ENCODE measurements at regions not wholly inside any gene's neighbourhood (a gene's known extent, or its start where the extent isn't known, plus 50 kb on each side); places are given as distances from the start of the nearest gene placed in this dataset.

DNA sequence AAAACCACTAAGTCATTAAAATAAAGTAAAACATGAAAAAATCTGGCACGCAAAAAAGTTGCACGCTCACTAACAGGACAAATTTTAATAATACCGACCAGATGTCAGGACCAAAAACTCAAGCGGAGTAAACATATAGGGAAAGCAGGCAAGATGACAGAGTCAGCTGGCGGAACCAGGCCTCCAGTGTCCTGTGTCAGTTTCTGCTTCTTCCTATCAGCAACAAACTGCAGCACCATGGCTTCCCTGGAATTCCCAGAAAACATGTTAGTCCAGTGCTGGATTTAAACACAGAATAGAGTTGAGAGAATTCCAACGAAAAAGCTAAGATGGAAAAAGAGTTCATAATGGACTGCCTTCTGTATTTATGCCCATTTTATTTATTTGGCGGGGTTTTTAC lies 169.1 kb upstream of the ARHGEF26 start:
- no peak for TF ChIP-seq Cebpa-rat (IDR thresholded peaks at IDR 0.05)
- Histone ChIP-seq H4K20me1 (no peaks in the 10 kb centered on the region), H3K27me3 (no peaks in the 10 kb centered on the region), H3K9me3 (replicated peaks in 1 of 11) (peaks cover 0 to 5% (median 0%) of the 10 kb centered on the region in 11 experiments; a peak in 4 of 22 replicates), H3K4me3 (no peak overlapping the region), H3K36me3 (no peaks in the 10 kb centered on the region), H3K27ac (no peak overlapping the region), H3K4me1 (no peaks in the 10 kb centered on the region), H3K4me2 (no peak overlapping the region), H3K9ac (no peak overlapping the region)

DNA sequence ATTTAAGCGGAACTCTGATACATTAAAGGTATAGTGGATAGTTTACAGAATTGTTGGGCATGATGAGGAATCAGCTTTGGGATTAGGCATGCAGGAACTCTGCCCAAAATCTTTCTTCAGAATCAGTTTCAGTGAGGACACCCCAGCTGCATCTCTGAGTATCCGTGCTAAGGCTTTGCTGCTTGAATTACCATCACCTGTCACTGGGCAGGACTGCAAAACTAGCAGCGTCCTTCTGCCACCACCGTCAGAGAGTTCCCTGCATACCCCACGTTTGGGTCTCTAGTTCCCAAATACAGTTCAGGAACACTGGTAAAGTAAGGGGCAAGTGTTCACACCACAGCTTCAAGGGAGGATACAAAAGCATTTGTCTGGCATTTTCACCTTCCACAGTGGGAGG lies 164.6 kb upstream of the ARHGEF26 start:
- no peaks in the 10 kb centered on the region for H4K20me1 ChIP-seq
- no peak overlapping the region for H3K27ac ChIP-seq
- H3K36me3 ChIP-seq = no peaks in the 10 kb centered on the region
- H3K9ac ChIP-seq = no peak overlapping the region
- no peaks in the 10 kb centered on the region for H3K4me1 ChIP-seq
- no peak overlapping the region for H3K4me3 ChIP-seq
- H3K27me3 ChIP-seq = no peaks in the 10 kb centered on the region
- TF ChIP-seq Cebpa-rat (IDR thresholded peaks at IDR 0.05) = no peak
- no peaks in the 10 kb centered on the region for H3K9me3 ChIP-seq (replicated peaks in 1 of 11)
- H3K4me2 ChIP-seq = no peak overlapping the region

DNA sequence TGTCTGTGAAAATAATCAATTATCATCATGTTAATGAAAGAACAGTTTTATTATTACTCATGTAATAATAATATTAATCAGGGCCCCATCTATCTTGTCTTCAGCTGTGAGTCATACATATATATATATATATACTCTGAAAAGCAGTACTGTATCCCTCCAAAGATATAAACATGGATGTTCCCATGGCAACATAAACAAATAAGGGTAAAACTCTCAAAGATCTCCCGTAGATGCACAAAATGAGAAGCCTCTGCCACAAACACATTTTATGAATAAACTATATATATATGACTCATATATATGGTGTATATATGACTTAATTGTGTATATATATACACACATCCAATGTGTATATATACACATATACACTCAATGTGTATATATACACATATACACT lies 163.8 kb upstream of the ARHGEF26 start:
- no peaks in the 10 kb centered on the region for H3K27me3 ChIP-seq
- no peak overlapping the region for H3K4me2 ChIP-seq
- TF ChIP-seq Cebpa-rat (IDR thresholded peaks at IDR 0.05) = no peak
- H3K9me3 ChIP-seq (replicated peaks in 1 of 11) = no peaks in the 10 kb centered on the region
- H3K9ac ChIP-seq = no peak overlapping the region
- H4K20me1 ChIP-seq = no peaks in the 10 kb centered on the region
- no peaks in the 10 kb centered on the region for H3K4me1 ChIP-seq
- no peaks in the 10 kb centered on the region for H3K36me3 ChIP-seq
- no peak overlapping the region for H3K4me3 ChIP-seq
- H3K27ac ChIP-seq = no peak overlapping the region

- H3K36me3 ChIP-seq = no peaks in the 10 kb centered on the region
- H3K4me2 ChIP-seq = no peak overlapping the region
- no peak overlapping the region for H3K4me3 ChIP-seq
- no peaks in the 10 kb centered on the region for H3K9me3 ChIP-seq (replicated peaks in 1 of 11)
- no peaks in the 10 kb centered on the region for H4K20me1 ChIP-seq
- H3K27me3 ChIP-seq = no peaks in the 10 kb centered on the region
- H3K9ac ChIP-seq = no peak overlapping the region
- H3K27ac ChIP-seq = no peak overlapping the region
- TF ChIP-seq Cebpa-rat (IDR thresholded peaks at IDR 0.05) = no peak
- no peaks in the 10 kb centered on the region for H3K4me1 ChIP-seq
Observed at GRCh38 chr3:153958635-153959595, 162.3 kb upstream of the ARHGEF26 start.

DNA sequence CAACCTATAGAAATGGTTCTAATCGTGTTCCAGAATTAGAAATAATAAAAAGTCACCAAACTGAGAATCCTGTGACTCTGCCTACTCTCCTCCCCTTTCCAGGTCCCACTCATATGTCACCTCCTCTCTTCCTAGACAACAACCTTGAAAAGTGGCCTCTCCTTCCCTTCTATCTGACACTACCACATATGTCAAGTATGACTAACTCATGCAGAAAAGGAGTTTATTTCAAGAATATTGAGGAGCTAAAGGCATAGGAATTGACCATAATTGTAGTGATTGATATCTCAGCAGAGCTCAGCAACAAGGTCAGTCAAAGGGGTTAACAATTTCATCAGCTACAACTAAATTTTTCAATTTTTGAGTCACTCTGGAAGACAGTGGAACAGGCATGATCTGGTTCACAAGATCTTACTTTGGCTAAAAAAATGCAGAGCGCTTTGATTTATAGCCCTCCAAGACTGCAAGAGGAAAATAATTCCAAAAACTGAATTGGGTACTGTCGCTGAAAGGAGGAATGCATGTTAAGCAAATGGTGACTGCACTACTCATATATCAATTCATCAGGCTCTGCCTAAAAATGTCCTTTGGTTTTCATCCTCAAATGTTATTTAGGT lies 160.6 kb upstream of the ARHGEF26 start:
- Histone ChIP-seq H3K4me2 (no peak overlapping the region), H3K27ac (no peak overlapping the region), H3K27me3 (no peaks in the 10 kb centered on the region), H3K36me3 (no peaks in the 10 kb centered on the region), H3K9ac (no peak overlapping the region), H3K9me3 (replicated peaks in 1 of 11) (no peaks in the 10 kb centered on the region), H4K20me1 (no peaks in the 10 kb centered on the region), H3K4me3 (no peak overlapping the region), H3K4me1 (no peaks in the 10 kb centered on the region)
- no peak for TF ChIP-seq Cebpa-rat (IDR thresholded peaks at IDR 0.05)

DNA sequence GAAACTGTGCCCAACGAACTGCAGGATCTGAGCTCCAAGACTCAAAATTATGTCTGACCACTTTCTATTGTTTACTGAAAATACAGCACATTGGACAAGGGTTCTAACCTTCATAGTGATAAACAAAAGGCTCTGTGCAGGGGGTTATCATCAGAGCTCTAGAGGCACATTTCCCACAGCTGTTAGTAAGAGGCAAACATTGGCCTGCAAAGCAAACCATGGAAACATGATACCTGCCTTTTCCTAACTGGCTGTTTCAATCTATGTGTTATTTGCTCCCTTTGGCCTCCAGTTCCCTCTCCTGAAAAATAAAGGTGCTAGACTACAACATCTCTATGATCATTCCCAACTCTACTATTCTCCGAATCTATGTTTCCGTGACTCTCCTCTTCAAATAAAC lies 159.7 kb upstream of the ARHGEF26 start:
- Histone ChIP-seq H3K27ac (no peak overlapping the region), H3K4me1 (0 out of 20 replicates have a peak, but pooled peaks cover 0 to 1% (median 0%) of the 10 kb centered on the region in 10 experiments), H3K9me3 (replicated peaks in 1 of 11) (no peaks in the 10 kb centered on the region; a peak in 1 of 22 replicates), H3K36me3 (no peaks in the 10 kb centered on the region), H3K9ac (no peak overlapping the region), H4K20me1 (no peaks in the 10 kb centered on the region), H3K4me2 (no peak overlapping the region), H3K4me3 (no peak overlapping the region), H3K27me3 (no peaks in the 10 kb centered on the region)
- no peak for TF ChIP-seq Cebpa-rat (IDR thresholded peaks at IDR 0.05)

GRCh38 chr3:153963012-153963411 lies 158.2 kb upstream of the ARHGEF26 start:
- Histone ChIP-seq H3K27me3 (no peaks in the 10 kb centered on the region), H3K36me3 (no peaks in the 10 kb centered on the region), H3K4me3 (no peak overlapping the region), H4K20me1 (no peaks in the 10 kb centered on the region), H3K4me2 (no peak overlapping the region), H3K9me3 (replicated peaks in 1 of 11) (peaks cover 0 to 8% (median 3%) of the 10 kb centered on the region in 11 experiments; a peak in 6 of 22 replicates), H3K4me1 (peaks cover 0 to 13% (median 8%) of the 10 kb centered on the region in 10 experiments; a peak in 11 of 20 replicates), H3K9ac (no peak overlapping the region), H3K27ac (no peak overlapping the region)
- no peak for TF ChIP-seq Cebpa-rat (IDR thresholded peaks at IDR 0.05)

GRCh38 chr3:153967260-153967659 lies 153.9 kb upstream of the ARHGEF26 start:
- no peak overlapping the region for H3K9ac ChIP-seq
- H3K4me3 ChIP-seq = no peak overlapping the region
- H4K20me1 ChIP-seq = no peaks in the 10 kb centered on the region
- H3K27me3 ChIP-seq = no peaks in the 10 kb centered on the region
- no peaks in the 10 kb centered on the region for H3K36me3 ChIP-seq
- peaks cover 0 to 13% (median 8%) of the 10 kb centered on the region in 10 experiments; a peak in 11 of 20 replicates for H3K4me1 ChIP-seq
- peak overlapping the region in 7 of 11 experiments; percentile 5 to 31 (median 25); a peak in 10 of 22 replicates for H3K4me2 ChIP-seq
- peaks cover 0 to 15% (median 4%) of the 10 kb centered on the region in 11 experiments; a peak in 6 of 22 replicates for H3K9me3 ChIP-seq (replicated peaks in 1 of 11)
- no peak overlapping the region for H3K27ac ChIP-seq
- TF ChIP-seq Cebpa-rat (IDR thresholded peaks at IDR 0.05) = no peak

DNA sequence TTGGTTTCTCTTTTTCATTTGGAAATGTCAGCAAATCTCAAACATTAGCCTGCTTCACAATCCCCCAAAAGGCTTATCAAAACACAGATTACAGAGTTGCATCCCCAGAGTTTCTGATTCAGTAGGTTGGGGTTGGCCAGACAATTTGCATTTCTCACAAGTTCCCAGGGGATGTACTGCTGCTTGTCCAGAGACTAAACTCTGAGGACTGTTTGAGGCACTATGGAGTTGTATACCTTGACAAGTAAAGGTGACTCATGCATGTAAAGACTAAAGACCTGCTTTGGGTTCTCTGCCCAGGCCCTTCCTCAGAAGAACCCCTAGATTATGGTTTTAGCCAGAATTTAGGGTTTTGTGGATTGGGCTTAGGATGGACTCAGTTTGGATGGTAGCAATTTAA lies 151.1 kb upstream of the ARHGEF26 start:
- H3K4me3 ChIP-seq = no peak overlapping the region
- H3K27me3 ChIP-seq = no peaks in the 10 kb centered on the region
- no peak for TF ChIP-seq Cebpa-rat (IDR thresholded peaks at IDR 0.05)
- no peak overlapping the region for H3K9ac ChIP-seq
- no peak overlapping the region for H3K4me2 ChIP-seq
- peaks cover 0 to 13% (median 8%) of the 10 kb centered on the region in 10 experiments; a peak in 11 of 20 replicates for H3K4me1 ChIP-seq
- peaks cover 0 to 15% (median 4%) of the 10 kb centered on the region in 11 experiments; a peak in 6 of 22 replicates for H3K9me3 ChIP-seq (replicated peaks in 1 of 11)
- no peak overlapping the region for H3K27ac ChIP-seq
- no peaks in the 10 kb centered on the region for H4K20me1 ChIP-seq
- H3K36me3 ChIP-seq = no peaks in the 10 kb centered on the region

Data from BLaER1 treated with 17β-estradiol and CSF1 and Interleukin-3, amounts not matched to agents 10 nM and 100 nM (cell line).